HepG2 (cell line): ENCODE measurements at regions not wholly inside any gene's neighbourhood (a gene's known extent, or its start where the extent isn't known, plus 50 kb on each side); places are given as distances from the start of the nearest gene placed in this dataset.

Experiments used
- ATAC-seq: fragments of 200-7000 bp; cut with Tn5 transposase; 3 replicates; pipeline ENCODE4 v1.9.1; 2020; ENCODE audit warnings: mild to moderate bottlenecking, moderate library complexity
- BruUV-seq: library from RNA; stranded (reverse); fragments of 400-500 nt; replicated peaks from 2 replicates; lab custom pipeline; 2021; lab: Mats Ljungman, UMichigan
- CTCF ChIA-PET: fragments of 300-600 bp; formaldehyde crosslinking; extraction: SDS; loops from one replicate; lab custom pipeline; 2021; ENCODE audit warnings: low total read pairs, inconsistent platforms, low intra/inter-chr PET ratio; lab: Yijun Ruan, JAX
- POLR2A ChIA-PET: fragments of 350-600 bp; sonication (Branson Sonifier 250); formaldehyde crosslinking; loops from one replicate; lab custom pipeline; 2020; ENCODE audit warnings: antibody characterized with exemption, inconsistent platforms; lab: Yijun Ruan, JAX
- DNase-seq: peaks from one replicate; pipeline ENCODE4 v3.0.0-alpha.2; 2015; ENCODE audit warnings: low spot score
- FAIRE-seq: peaks from 3 replicates; lab custom pipeline; 2011; peaks lifted over from hg19 to GRCh38; lab: Jason Lieb, UNC
- H2AFZ ChIP-seq: one replicate; pipeline ENCODE4 v1.6.1; 2011; ENCODE audit warnings: low read length, inconsistent platforms
- H3K27ac ChIP-seq: fragments of 300-600 bp; 3 replicates; pipeline ENCODE4 v1.8.0; 2011; ENCODE audit warnings: mixed run types, mild to moderate bottlenecking, mixed read lengths, low read length, inconsistent platforms; ENCODE audit not compliant: insufficient read depth; ENCODE audit errors: extremely low read length
- H3K27me3 ChIP-seq, 2 experiments: fragments of 200-600 bp in 1 of 2; 2 replicates in 1 of 2; 3 replicates in 1 of 2; pipeline versions ENCODE4 v1.6.0 to v1.8.0; 2011; ENCODE audit warnings: low read length in 2 of 2, mild to moderate bottlenecking in 2 of 2, moderate library complexity in 2 of 2, inconsistent platforms in 1 of 2; ENCODE audit not compliant: insufficient read depth in 2 of 2, control insufficient read depth in 1 of 2
- H3K36me3 ChIP-seq, 2 experiments: fragments of 200-600 bp in 1 of 2; replicated peaks in 1 of 2; 2 replicates in 1 of 2; 3 replicates in 1 of 2; pipeline versions ENCODE4 v1.5.1 to v1.8.0; 2011; ENCODE audit warnings: low read length in 2 of 2, inconsistent platforms in 1 of 2; ENCODE audit not compliant: insufficient read depth in 2 of 2, control insufficient read depth in 1 of 2
- H3K4me1 ChIP-seq: 2 replicates; pipeline ENCODE4 v1.5.1; 2012; ENCODE audit warnings: low read length, inconsistent platforms; ENCODE audit not compliant: insufficient read depth
- H3K4me2 ChIP-seq: 2 replicates; pipeline ENCODE4 v1.6.0; 2011; ENCODE audit warnings: low read depth, low read length, inconsistent platforms
- H3K4me3 ChIP-seq, 3 experiments: fragments of 200-600 bp in 1 of 3; sonication (generic), shearing (Covaris generic) in 1 of 3; replicated peaks in 1 of 3; 2 replicates each; pipeline ENCODE4 v1.5.1; 2011 to 2016; ENCODE audit warnings: low read length in 3 of 3, inconsistent platforms in 2 of 3, low read depth in 2 of 3, mild to moderate bottlenecking in 2 of 3, control low read depth in 1 of 3, mixed read lengths in 1 of 3; ENCODE audit not compliant: insufficient read depth in 1 of 3
- H3K79me2 ChIP-seq: one replicate; pipeline ENCODE4 v1.6.1; 2011; ENCODE audit warnings: low read length, inconsistent platforms; ENCODE audit not compliant: insufficient read depth
- H3K9ac ChIP-seq: 2 replicates; pipeline ENCODE4 v1.6.0; 2011; ENCODE audit warnings: mild to moderate bottlenecking, low read depth, low read length, inconsistent platforms; ENCODE audit not compliant: insufficient read depth
- H3K9me3 ChIP-seq: 2 replicates; pipeline ENCODE4 v1.5.1; 2012; ENCODE audit warnings: mild to moderate bottlenecking, low read length
- H4K20me1 ChIP-seq: 2 replicates; pipeline ENCODE4 v1.6.0; 2011; ENCODE audit warnings: inconsistent platforms, mild to moderate bottlenecking, low read length, moderate library complexity; ENCODE audit not compliant: insufficient read depth
- ISX ChIP-seq: sonication (generic); formaldehyde crosslinking; conservative IDR thresholded peaks from 2 replicates; pipeline ENCODE4 v1.5.0; 2020; ENCODE audit warnings: missing genetic modification reagents
- LCORL ChIP-seq, 2 experiments: fragments of 450-650 bp in 1 of 2; sonication (generic) in 1 of 2; formaldehyde crosslinking in 1 of 2; IDR thresholded peaks; 2 replicates each; pipeline versions ENCODE4 v1.5.0 to v1.6.1; 2017 to 2020; ENCODE audit warnings: antibody characterized with exemption in 1 of 2, missing genetic modification reagents in 1 of 2
- NAIF1 ChIP-seq: sonication (generic); formaldehyde crosslinking; IDR thresholded peaks from 2 replicates; pipeline ENCODE4 v1.5.0; 2020; ENCODE audit warnings: mild to moderate bottlenecking, missing genetic modification reagents, borderline replicate concordance
- NCOA1 ChIP-seq: sonication (generic); formaldehyde crosslinking; IDR thresholded peaks from 2 replicates; pipeline ENCODE4 v1.9.0; 2021; ENCODE audit warnings: missing genetic modification reagents
- REPIN1 ChIP-seq: sonication (generic); formaldehyde crosslinking; IDR thresholded peaks from 2 replicates; pipeline ENCODE4 v1.8.0; 2022; ENCODE audit warnings: missing genetic modification reagents, low read depth, mild to moderate bottlenecking, borderline replicate concordance
- ZNF251 ChIP-seq: sonication (generic); formaldehyde crosslinking; IDR thresholded peaks from 2 replicates; pipeline ENCODE4 v1.9.0; 2021; ENCODE audit warnings: mild to moderate bottlenecking, missing genetic modification reagents
- ZNF703 ChIP-seq: sonication (generic); formaldehyde crosslinking; IDR thresholded peaks from 2 replicates; pipeline ENCODE4 v1.5.1; 2020; ENCODE audit warnings: missing genetic modification reagents, mild to moderate bottlenecking, moderate library complexity, borderline replicate concordance
- WGBS: methylation state at CpG from one replicate; pipeline ENCODE4 v1.1.6; 2017; ENCODE audit warnings: low lambda C conversion rate; 5-methylcytosine and 5-hydroxymethylcytosine counted together
- in situ Hi-C: cut with HindIII; loops from 2 replicates; pipeline ENCODE4 v1.10.0; 2017; ENCODE audit warnings: low pct_unique_long_range_greater_than_20kb; ENCODE audit not compliant: extremely low pct_ligation_motif_present
- intact Hi-C: fragments of 100-400 bp; cut with micrococcal nuclease; formaldehyde crosslinking; loops from one replicate; pipeline ENCODE4 v1.10.0; 2022; ENCODE audit not compliant: unreplicated experiment
- TF ChIP-seq, protein P1 (sequence below): sonication (generic); formaldehyde crosslinking; IDR thresholded peaks from 2 replicates; pipeline ENCODE4 v1.4.0; 2020; ENCODE audit warnings: missing genetic modification reagents
- TF ChIP-seq, protein P2 (sequence below): sonication (generic); formaldehyde crosslinking; IDR thresholded peaks from 2 replicates; pipeline ENCODE4 v1.4.0; 2020; ENCODE audit warnings: low read depth, mild to moderate bottlenecking, missing genetic modification reagents
- TF ChIP-seq, protein P3 (sequence below): sonication (generic); formaldehyde crosslinking; IDR thresholded peaks from 2 replicates; pipeline ENCODE4 v1.4.0; 2020; ENCODE audit warnings: missing genetic modification reagents

DNA sequence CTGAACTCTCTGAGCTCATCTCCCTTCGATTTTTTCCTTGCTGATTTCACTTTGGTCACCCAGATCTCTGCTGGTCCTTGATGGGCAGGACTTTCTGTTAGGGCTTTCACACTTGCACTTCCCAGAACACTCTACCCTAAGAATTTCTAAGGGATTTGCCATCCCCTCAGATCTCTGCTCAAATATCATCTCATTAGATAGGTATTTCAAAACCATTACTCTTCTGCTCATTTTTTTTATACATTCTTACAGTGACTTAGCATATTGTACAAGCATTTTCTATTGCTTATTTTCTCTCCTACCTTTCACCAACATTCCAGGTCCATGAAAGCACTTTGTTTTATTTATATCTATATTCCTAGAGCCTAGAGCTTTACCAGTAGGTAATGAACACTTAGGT lies 913.3 kb downstream of the PDHA2 start:
- no peaks in the 10 kb centered on the region for H3K4me1 ChIP-seq
- intact Hi-C loops (no loop called here), in situ Hi-C loops (no loop called here)
- no TSS peak for BruUV-seq
- ATAC-seq (no peak), DNase-seq (no peak), FAIRE-seq (no peak)
- peaks cover 37% of the 10 kb centered on the region for H3K9me3 ChIP-seq
- no peak overlapping the region for H3K9ac ChIP-seq
- no peaks in the 10 kb centered on the region for H3K79me2 ChIP-seq
- no peak overlapping the region for H3K27ac ChIP-seq
- CTCF ChIA-PET = no interaction called here
- no peaks in the 10 kb centered on the region for H3K27me3 ChIP-seq
- no peak overlapping the region for H3K4me2 ChIP-seq
- POLR2A ChIA-PET = no interaction called here
- no peak overlapping the region for H3K4me3 ChIP-seq
- no peak overlapping the region for H2AFZ ChIP-seq
- 0% methylated on average over 1 of the region's 1 CpG for WGBS
- TF ChIP-seq NAIF1 = no peak
- TF ChIP-seq, protein P1, sequence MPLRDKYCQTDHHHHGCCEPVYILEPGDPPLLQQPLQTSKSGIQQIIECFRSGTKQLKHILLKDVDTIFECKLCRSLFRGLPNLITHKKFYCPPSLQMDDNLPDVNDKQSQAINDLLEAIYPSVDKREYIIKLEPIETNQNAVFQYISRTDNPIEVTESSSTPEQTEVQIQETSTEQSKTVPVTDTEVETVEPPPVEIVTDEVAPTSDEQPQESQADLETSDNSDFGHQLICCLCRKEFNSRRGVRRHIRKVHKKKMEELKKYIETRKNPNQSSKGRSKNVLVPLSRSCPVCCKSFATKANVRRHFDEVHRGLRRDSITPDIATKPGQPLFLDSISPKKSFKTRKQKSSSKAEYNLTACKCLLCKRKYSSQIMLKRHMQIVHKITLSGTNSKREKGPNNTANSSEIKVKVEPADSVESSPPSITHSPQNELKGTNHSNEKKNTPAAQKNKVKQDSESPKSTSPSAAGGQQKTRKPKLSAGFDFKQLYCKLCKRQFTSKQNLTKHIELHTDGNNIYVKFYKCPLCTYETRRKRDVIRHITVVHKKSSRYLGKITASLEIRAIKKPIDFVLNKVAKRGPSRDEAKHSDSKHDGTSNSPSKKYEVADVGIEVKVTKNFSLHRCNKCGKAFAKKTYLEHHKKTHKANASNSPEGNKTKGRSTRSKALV = no peak
- no peak for TF ChIP-seq ISX (CRISPR knock-in tag)
- TF ChIP-seq, protein P2, sequence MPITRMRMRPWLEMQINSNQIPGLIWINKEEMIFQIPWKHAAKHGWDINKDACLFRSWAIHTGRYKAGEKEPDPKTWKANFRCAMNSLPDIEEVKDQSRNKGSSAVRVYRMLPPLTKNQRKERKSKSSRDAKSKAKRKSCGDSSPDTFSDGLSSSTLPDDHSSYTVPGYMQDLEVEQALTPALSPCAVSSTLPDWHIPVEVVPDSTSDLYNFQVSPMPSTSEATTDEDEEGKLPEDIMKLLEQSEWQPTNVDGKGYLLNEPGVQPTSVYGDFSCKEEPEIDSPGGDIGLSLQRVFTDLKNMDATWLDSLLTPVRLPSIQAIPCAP (CRISPR knock-in tag) = no peak
- TF ChIP-seq REPIN1 (CRISPR knock-in tag) = no peak
- no peak for TF ChIP-seq NCOA1 (CRISPR knock-in tag)
- TF ChIP-seq LCORL (IDR thresholded peaks at IDR 0.05) = no peak
- TF ChIP-seq LCORL (CRISPR knock-in tag; IDR thresholded peaks at IDR 0.05) = no peak
- no peak for TF ChIP-seq ZNF703 (CRISPR knock-in tag)
- TF ChIP-seq ZNF251 (CRISPR knock-in tag) = no peak
- TF ChIP-seq, protein P3, sequence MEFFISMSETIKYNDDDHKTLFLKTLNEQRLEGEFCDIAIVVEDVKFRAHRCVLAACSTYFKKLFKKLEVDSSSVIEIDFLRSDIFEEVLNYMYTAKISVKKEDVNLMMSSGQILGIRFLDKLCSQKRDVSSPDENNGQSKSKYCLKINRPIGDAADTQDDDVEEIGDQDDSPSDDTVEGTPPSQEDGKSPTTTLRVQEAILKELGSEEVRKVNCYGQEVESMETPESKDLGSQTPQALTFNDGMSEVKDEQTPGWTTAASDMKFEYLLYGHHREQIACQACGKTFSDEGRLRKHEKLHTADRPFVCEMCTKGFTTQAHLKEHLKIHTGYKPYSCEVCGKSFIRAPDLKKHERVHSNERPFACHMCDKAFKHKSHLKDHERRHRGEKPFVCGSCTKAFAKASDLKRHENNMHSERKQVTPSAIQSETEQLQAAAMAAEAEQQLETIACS (CRISPR knock-in tag) = no peak
- no peaks in the 10 kb centered on the region for H4K20me1 ChIP-seq
- no peaks in the 10 kb centered on the region for H3K36me3 ChIP-seq
